ENCODE measurements at regions not wholly inside any gene's neighbourhood (a gene's known extent, or its start where the extent isn't known, plus 50 kb on each side); places are given as distances from the start of the nearest gene placed in this dataset.
A peak's percentile ranks its signal among the peaks of the same experiment; 100 is the strongest.

DNA sequence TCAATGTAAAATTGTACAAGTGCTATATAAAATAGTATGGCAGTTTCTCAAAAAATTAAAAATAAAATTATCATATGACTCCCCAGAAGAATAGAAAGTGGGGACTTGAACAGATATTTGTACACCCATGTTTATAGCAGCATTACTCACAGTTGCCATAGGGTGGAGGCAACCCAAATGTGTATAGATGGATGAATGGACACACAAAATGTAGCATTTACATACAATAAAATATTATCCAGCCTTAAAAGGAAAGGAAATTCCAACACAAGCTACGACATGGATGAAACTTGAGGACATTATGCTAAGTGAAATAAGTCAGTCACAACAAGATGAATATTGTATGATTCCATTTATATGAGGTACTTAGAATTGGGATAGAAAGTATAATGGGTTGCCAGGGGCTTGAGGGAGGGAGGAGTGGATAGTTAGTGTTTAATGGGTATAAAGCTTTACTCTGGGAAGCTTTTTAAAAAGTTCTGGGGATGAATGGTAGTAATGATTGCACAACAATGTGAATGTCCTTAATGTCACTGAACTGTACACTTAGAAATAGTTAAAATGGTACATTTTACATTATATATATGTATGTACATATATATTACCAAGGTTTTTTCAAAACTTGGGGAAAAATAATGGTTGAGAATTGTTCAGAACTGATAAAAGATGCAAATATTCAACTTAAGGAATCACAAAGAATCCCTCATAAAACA, 53.0 kb upstream of the ADORA3 start:
- Histone ChIP-seq H3K27me3 (ENCODE audit: control insufficient read depth, insufficient read depth, low read length) (no peaks in the 10 kb centered on the region), H3K9me3 (ENCODE audit: control insufficient read depth in 2 of 2, low read length in 2 of 2) (no peaks in the 10 kb centered on the region), H3K27ac (ENCODE audit: insufficient read depth, low read length, poor library complexity, severe bottlenecking) (no peak overlapping the region), H3K36me3 (ENCODE audit: control insufficient read depth, insufficient read depth, low read length) (no peaks in the 10 kb centered on the region), H3K4me1 (ENCODE audit: control insufficient read depth, insufficient read depth, low read length, poor library complexity, severe bottlenecking) (no peaks in the 10 kb centered on the region), H3K4me3 (ENCODE audit: low read depth, low read length) (no peak overlapping the region)
- Mint-ChIP-seq H3K9me3 (no peaks in the 10 kb centered on the region), H3K4me1 (peaks cover 0 to 4% (median 4%) of the 10 kb centered on the region in 4 donors), H3K27me3 (peaks cover 4% of the 10 kb centered on the region), H3K27ac (no peak overlapping the region), H3K4me3 (no peak overlapping the region), H3K36me3 (no peaks in the 10 kb centered on the region)
- peak in 1 of 3 donors; percentile 36 for DNase-seq
- ATAC-seq (ENCODE audit: low read depth in 2 of 2) = no peak

DNA sequence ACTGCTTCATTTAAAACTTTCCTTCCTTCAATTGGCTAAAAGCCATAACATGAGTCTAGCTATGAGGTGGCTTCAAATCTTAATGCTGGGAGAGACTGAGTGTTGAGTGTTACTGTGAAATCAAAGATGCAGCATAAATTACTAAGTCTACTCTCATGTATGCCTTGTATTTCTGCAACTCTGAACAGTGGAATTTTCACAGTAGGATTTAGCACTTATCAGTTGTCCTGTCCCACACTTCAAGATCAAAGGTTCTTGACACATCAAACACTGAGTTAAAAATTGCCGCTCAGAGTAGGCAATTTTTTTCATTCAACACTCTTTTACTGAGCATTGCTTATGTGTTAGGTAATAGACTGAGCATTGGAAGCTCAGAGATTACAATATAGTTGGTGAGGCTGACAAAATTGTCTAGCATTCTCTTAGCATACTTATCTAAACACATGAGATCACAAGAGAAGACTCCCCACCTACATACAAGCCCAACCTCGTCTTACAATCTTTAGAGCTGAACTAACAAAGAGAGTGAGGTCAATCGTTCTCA, 56.4 kb upstream of the ADORA3 start:
- no peak overlapping the region for H3K4me3 Mint-ChIP-seq

DNA sequence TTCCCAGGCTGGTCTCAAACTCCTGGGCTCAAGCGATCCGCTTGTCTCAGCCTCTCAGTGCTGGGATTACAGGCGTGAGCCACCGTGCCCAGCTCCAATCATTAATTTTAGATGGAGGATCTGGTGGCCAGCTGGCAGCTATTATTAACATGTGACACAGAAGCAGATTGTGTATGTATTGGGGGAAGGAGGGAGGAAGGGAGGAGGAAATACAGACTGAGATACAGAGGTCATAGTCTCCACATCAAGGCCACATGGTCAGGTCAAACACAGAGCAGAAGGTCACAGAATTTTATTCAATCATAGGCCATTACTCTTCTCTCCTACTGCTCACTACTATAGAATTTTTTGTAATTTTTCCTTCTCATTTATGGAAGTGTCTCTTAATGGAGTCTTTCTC, 57.9 kb upstream of the ADORA3 start:
- H3K27ac Mint-ChIP-seq = no peak overlapping the region

More for the DNA sequence above, 56.4 kb upstream of the ADORA3 start:
- Histone ChIP-seq H3K27me3 (ENCODE audit: control insufficient read depth, insufficient read depth, low read length) (no peaks in the 10 kb centered on the region), H3K9me3 (ENCODE audit: control insufficient read depth in 2 of 2, low read length in 2 of 2) (no peaks in the 10 kb centered on the region), H3K27ac (ENCODE audit: insufficient read depth, low read length, poor library complexity, severe bottlenecking) (no peak overlapping the region), H3K4me1 (ENCODE audit: control insufficient read depth, insufficient read depth, low read length, poor library complexity, severe bottlenecking) (no peaks in the 10 kb centered on the region), H3K36me3 (ENCODE audit: control insufficient read depth, insufficient read depth, low read length) (no peaks in the 10 kb centered on the region), H3K4me3 (ENCODE audit: low read depth, low read length) (no peak overlapping the region)
- Mint-ChIP-seq H3K9me3 (peaks cover 0 to 1% (median 0%) of the 10 kb centered on the region in 7 donors), H3K36me3 (no peaks in the 10 kb centered on the region), H3K4me1 (peaks cover 0 to 4% (median under 1%) of the 10 kb centered on the region in 4 donors), H3K27me3 (no peaks in the 10 kb centered on the region), H3K27ac (no peak overlapping the region)
- no peak for DNase-seq
- no peak for ATAC-seq (ENCODE audit: low read depth in 2 of 2)

DNA sequence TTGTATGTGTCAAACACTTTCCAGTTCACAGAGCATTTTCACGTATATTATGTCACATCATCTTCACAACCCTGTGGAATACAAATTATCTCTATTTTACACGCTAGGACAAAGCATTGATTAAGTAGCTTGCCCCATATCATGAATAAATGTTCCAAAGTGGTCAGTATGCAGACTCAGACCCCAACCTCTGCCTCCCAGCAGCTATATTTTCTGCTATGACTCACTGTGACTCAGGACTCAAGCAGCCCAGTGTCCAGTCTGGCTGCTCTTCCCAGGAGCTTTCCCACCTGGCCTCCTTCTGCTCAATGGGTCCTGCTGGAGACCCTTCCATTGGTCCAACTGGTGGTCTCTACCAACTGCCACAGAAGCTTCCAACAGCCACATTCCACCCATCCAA, 56.0 kb upstream of the RAP1A start:
- Histone ChIP-seq H3K9me3 (ENCODE audit: control insufficient read depth in 2 of 2, low read length in 2 of 2) (no peaks in the 10 kb centered on the region), H3K36me3 (ENCODE audit: control insufficient read depth, insufficient read depth, low read length) (no peaks in the 10 kb centered on the region), H3K4me1 (ENCODE audit: control insufficient read depth, insufficient read depth, low read length, poor library complexity, severe bottlenecking) (no peaks in the 10 kb centered on the region), H3K27ac (ENCODE audit: insufficient read depth, low read length, poor library complexity, severe bottlenecking) (no peak overlapping the region), H3K4me3 (ENCODE audit: low read depth, low read length) (no peak overlapping the region), H3K27me3 (ENCODE audit: control insufficient read depth, insufficient read depth, low read length) (no peaks in the 10 kb centered on the region)
- DNase-seq (no peak), ATAC-seq (ENCODE audit: low read depth in 2 of 2) (no peak)
- Mint-ChIP-seq H3K27ac (no peak overlapping the region), H3K36me3 (no peaks in the 10 kb centered on the region), H3K9me3 (peaks cover 0 to 6% (median 0%) of the 10 kb centered on the region in 7 donors), H3K27me3 (no peaks in the 10 kb centered on the region), H3K4me1 (peaks cover 0 to 8% (median 0%) of the 10 kb centered on the region in 4 donors), H3K4me3 (no peak overlapping the region)

More for the DNA sequence above, 57.9 kb upstream of the ADORA3 start:
- Histone ChIP-seq H3K4me3 (ENCODE audit: low read depth, low read length) (no peak overlapping the region), H3K36me3 (ENCODE audit: control insufficient read depth, insufficient read depth, low read length) (no peaks in the 10 kb centered on the region), H3K27me3 (ENCODE audit: control insufficient read depth, insufficient read depth, low read length) (no peaks in the 10 kb centered on the region), H3K9me3 (ENCODE audit: control insufficient read depth in 2 of 2, low read length in 2 of 2) (no peaks in the 10 kb centered on the region), H3K27ac (ENCODE audit: insufficient read depth, low read length, poor library complexity, severe bottlenecking) (no peak overlapping the region), H3K4me1 (ENCODE audit: control insufficient read depth, insufficient read depth, low read length, poor library complexity, severe bottlenecking) (no peaks in the 10 kb centered on the region)
- ATAC-seq (ENCODE audit: low read depth in 2 of 2) (no peak), DNase-seq (no peak)
- Mint-ChIP-seq H3K9me3 (peaks cover 0 to 6% (median 0%) of the 10 kb centered on the region in 7 donors), H3K27me3 (no peaks in the 10 kb centered on the region), H3K4me3 (no peak overlapping the region), H3K4me1 (peaks cover 0 to 6% (median 0%) of the 10 kb centered on the region in 4 donors), H3K36me3 (no peaks in the 10 kb centered on the region)

DNA sequence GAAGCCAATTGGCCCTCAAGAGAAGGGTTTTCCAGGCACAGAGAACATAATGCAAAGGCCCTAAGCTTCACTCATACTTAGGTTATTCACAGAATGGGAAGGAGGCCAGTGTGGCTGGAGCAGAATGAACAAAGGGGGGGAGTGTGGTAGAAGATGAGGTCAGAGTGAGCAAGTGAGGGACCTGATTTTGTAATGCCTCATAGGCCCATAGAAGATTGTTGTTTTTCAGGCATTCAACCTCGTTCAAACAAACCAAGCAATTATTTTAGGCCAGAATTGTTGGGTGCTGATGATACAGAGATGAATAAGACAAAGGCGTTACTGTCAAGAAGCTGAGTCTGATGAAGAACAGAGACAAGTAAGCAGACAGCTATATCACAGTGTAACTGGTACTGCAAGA, 54.5 kb upstream of the RAP1A start:
- H3K36me3 ChIP-seq (ENCODE audit: control insufficient read depth, insufficient read depth, low read length) = no peaks in the 10 kb centered on the region
- no peaks in the 10 kb centered on the region for H3K4me1 ChIP-seq (ENCODE audit: control insufficient read depth, insufficient read depth, low read length, poor library complexity, severe bottlenecking)
- H3K27ac ChIP-seq (ENCODE audit: insufficient read depth, low read length, poor library complexity, severe bottlenecking) = no peak overlapping the region
- Mint-ChIP-seq H3K27ac (no peak overlapping the region), H3K4me3 (no peak overlapping the region), H3K27me3 (no peaks in the 10 kb centered on the region), H3K9me3 (peaks cover 0 to 6% (median 0%) of the 10 kb centered on the region in 7 donors), H3K36me3 (no peaks in the 10 kb centered on the region), H3K4me1 (peaks cover 0 to 5% (median 0%) of the 10 kb centered on the region in 4 donors)
- ATAC-seq (ENCODE audit: low read depth in 2 of 2) = no peak
- no peaks in the 10 kb centered on the region for H3K9me3 ChIP-seq (ENCODE audit: control insufficient read depth in 2 of 2, low read length in 2 of 2)
- DNase-seq = no peak
- no peaks in the 10 kb centered on the region for H3K27me3 ChIP-seq (ENCODE audit: control insufficient read depth, insufficient read depth, low read length)
- no peak overlapping the region for H3K4me3 ChIP-seq (ENCODE audit: low read depth, low read length)

DNA sequence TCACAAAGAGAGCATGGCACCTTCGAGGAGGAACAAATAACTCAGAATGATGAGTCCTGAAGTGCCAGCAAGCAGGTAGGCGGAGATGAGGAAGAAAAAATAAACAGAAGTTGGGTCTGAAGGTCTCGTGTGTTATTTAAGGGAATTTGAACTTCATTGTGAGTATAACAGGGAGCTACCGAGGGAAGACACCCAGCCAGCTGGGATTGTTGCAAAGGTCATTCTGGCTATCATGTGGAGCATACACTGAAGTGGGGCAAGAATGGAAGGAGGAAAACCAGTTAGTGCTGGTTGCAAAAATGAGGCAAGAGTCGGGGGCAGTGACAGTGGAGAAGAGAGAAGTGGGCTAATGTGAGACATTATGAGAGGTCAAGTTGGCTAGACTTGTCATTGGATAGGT, 53.6 kb upstream of the RAP1A start:
- Mint-ChIP-seq H3K4me1 (peaks cover 0 to 10% (median 4%) of the 10 kb centered on the region in 4 donors), H3K9me3 (peaks cover 0 to 6% (median 0%) of the 10 kb centered on the region in 7 donors), H3K27me3 (no peaks in the 10 kb centered on the region), H3K4me3 (no peak overlapping the region), H3K27ac (no peak overlapping the region), H3K36me3 (no peaks in the 10 kb centered on the region)
- H3K9me3 ChIP-seq (ENCODE audit: control insufficient read depth in 2 of 2, low read length in 2 of 2) = no peaks in the 10 kb centered on the region
- H3K27ac ChIP-seq (ENCODE audit: insufficient read depth, low read length, poor library complexity, severe bottlenecking) = no peak overlapping the region
- no peaks in the 10 kb centered on the region for H3K36me3 ChIP-seq (ENCODE audit: control insufficient read depth, insufficient read depth, low read length)
- ATAC-seq (ENCODE audit: low read depth in 2 of 2) (no peak), DNase-seq (no peak)
- H3K4me1 ChIP-seq (ENCODE audit: control insufficient read depth, insufficient read depth, low read length, poor library complexity, severe bottlenecking) = no peaks in the 10 kb centered on the region
- no peak overlapping the region for H3K4me3 ChIP-seq (ENCODE audit: low read depth, low read length)
- H3K27me3 ChIP-seq (ENCODE audit: control insufficient read depth, insufficient read depth, low read length) = no peaks in the 10 kb centered on the region

DNA sequence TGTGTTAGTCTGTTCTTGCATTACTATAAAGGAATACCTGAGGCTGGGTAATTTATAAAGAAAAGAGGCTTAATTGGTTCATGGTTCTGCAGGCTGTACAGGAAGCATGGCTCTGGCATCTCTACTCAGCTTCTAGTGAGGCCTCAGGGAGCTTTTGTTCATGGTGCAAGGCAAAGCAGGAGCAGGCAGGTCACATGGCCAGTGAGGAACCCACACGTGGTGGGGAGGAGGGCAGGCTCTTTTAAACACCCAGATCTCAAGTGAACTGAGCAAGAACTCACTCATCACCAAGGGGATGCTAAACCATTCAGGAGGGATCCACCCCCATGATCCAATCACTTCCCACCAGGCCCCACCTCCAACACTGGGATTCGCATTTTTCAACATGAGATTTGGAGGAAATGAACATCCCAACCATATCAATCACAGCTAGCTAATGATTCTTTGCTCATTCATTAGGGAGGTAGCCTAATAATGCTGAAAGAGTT, 51.4 kb upstream of the RAP1A start:
- ATAC-seq (ENCODE audit: low read depth in 2 of 2) (no peak), DNase-seq (no peak)
- Mint-ChIP-seq H3K36me3 (no peaks in the 10 kb centered on the region), H3K4me1 (peaks cover 0 to 11% (median 9%) of the 10 kb centered on the region in 4 donors), H3K4me3 (no peak overlapping the region), H3K9me3 (peaks cover 0 to 6% (median 0%) of the 10 kb centered on the region in 7 donors), H3K27ac (peak overlapping the region in 1 of 3 donors; percentile 18), H3K27me3 (no peaks in the 10 kb centered on the region)
- Histone ChIP-seq H3K4me3 (ENCODE audit: low read depth, low read length) (no peak overlapping the region), H3K27ac (ENCODE audit: insufficient read depth, low read length, poor library complexity, severe bottlenecking) (no peak overlapping the region), H3K4me1 (ENCODE audit: control insufficient read depth, insufficient read depth, low read length, poor library complexity, severe bottlenecking) (no peaks in the 10 kb centered on the region), H3K27me3 (ENCODE audit: control insufficient read depth, insufficient read depth, low read length) (no peaks in the 10 kb centered on the region), H3K36me3 (ENCODE audit: control insufficient read depth, insufficient read depth, low read length) (no peaks in the 10 kb centered on the region), H3K9me3 (ENCODE audit: control insufficient read depth in 2 of 2, low read length in 2 of 2) (no peaks in the 10 kb centered on the region)

Data from CD4-positive, CD25-positive, alpha-beta regulatory T cell (primary cell).